ENCODE measurements at regions not wholly inside any gene's neighbourhood (a gene's known extent, or its start where the extent isn't known, plus 50 kb on each side); places are given as distances from the start of the nearest gene placed in this dataset.
A peak's percentile ranks its signal among the peaks of the same experiment; 100 is the strongest.
"Not testable (repeated sequence)": the region's sequence is repeated elsewhere in the genome, so short reads cannot be mapped to it uniquely, and the experiment has no call there.

- DNase-seq: no peak
Measured at GRCh38 chr5:40453689-40454088, 226.0 kb upstream of the PTGER4 start.

- no peak for DNase-seq
Measured at GRCh38 chr5:40452874-40453624, 226.7 kb upstream of the PTGER4 start.

- DNase-seq: no peak
Measured at GRCh38 chr5:40447438-40447837, 232.3 kb upstream of the PTGER4 start.

- no peak for DNase-seq
Measured at GRCh38 chr5:40446910-40447309, 232.8 kb upstream of the PTGER4 start.

- no peak for DNase-seq
Measured at GRCh38 chr5:40442346-40442745, 237.4 kb upstream of the PTGER4 start.

- peak; percentile 34 for DNase-seq
Measured at GRCh38 chr5:40441733-40442132, 238.0 kb upstream of the PTGER4 start.

GRCh38 chr5:40440746-40441145 lies 239.0 kb upstream of the PTGER4 start:
- no peak for DNase-seq

- DNase-seq: peak; percentile 45
Measured at GRCh38 chr5:40439103-40439502, 240.6 kb upstream of the PTGER4 start.

GRCh38 chr5:40438646-40439045 lies 241.1 kb upstream of the PTGER4 start:
- not testable (repeated sequence) for DNase-seq

- DNase-seq: peak; percentile 59
Measured at GRCh38 chr5:40437452-40437861, 242.3 kb upstream of the PTGER4 start.

GRCh38 chr5:40436535-40437237 lies 243.0 kb upstream of the PTGER4 start:
- DNase-seq: peak; percentile 56

- not testable (repeated sequence) for DNase-seq
Measured at GRCh38 chr5:40435706-40436105, 244.0 kb upstream of the PTGER4 start.

GRCh38 chr5:40432836-40433235 lies 246.9 kb upstream of the PTGER4 start:
- DNase-seq: no peak

GRCh38 chr5:40431734-40432133 lies 248.0 kb upstream of the PTGER4 start:
- no peak for DNase-seq

- no peak for DNase-seq
Measured at GRCh38 chr5:40430101-40430710, 249.5 kb upstream of the PTGER4 start.

GRCh38 chr5:40429258-40430100 lies 250.2 kb upstream of the PTGER4 start:
- peak; percentile 19 for DNase-seq

GRCh38 chr5:40428815-40429214 lies 250.9 kb upstream of the PTGER4 start:
- DNase-seq: no peak

GRCh38 chr5:40428126-40428525 lies 251.6 kb upstream of the PTGER4 start:
- DNase-seq: peak; percentile 23

- not testable (repeated sequence) for DNase-seq
Measured at GRCh38 chr5:40417046-40417810, 262.5 kb upstream of the PTGER4 start.

- DNase-seq: no peak
Measured at GRCh38 chr5:40416588-40416987, 263.1 kb upstream of the PTGER4 start.

- no peak for DNase-seq
Measured at GRCh38 chr5:40416098-40416497, 263.6 kb upstream of the PTGER4 start.

GRCh38 chr5:40414922-40415321 lies 264.8 kb upstream of the PTGER4 start:
- DNase-seq: no peak
